ENCODE measurements at regions not wholly inside any gene's neighbourhood (a gene's known extent, or its start where the extent isn't known, plus 50 kb on each side); places are given as distances from the start of the nearest gene placed in this dataset.

DNA sequence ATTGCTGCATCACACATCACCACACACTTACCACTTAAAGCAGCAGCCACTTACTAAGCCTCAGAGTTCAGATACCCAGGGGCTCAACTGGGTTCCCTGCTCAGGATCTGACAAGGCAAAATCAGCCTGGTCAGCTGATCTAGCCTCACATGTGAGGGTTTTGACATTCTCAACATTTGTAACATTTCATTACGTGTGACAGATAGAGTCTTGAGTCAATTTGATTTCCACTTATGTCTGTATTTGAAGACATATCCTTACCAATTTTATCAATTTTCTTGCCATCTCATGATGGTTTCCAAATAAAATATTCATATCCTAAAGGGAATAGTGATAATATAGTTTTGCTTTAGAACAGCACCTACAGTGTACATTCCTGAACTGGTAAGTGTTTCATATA lies 494.7 kb upstream of the PFKP start:
- TF ChIP-seq, protein P1, sequence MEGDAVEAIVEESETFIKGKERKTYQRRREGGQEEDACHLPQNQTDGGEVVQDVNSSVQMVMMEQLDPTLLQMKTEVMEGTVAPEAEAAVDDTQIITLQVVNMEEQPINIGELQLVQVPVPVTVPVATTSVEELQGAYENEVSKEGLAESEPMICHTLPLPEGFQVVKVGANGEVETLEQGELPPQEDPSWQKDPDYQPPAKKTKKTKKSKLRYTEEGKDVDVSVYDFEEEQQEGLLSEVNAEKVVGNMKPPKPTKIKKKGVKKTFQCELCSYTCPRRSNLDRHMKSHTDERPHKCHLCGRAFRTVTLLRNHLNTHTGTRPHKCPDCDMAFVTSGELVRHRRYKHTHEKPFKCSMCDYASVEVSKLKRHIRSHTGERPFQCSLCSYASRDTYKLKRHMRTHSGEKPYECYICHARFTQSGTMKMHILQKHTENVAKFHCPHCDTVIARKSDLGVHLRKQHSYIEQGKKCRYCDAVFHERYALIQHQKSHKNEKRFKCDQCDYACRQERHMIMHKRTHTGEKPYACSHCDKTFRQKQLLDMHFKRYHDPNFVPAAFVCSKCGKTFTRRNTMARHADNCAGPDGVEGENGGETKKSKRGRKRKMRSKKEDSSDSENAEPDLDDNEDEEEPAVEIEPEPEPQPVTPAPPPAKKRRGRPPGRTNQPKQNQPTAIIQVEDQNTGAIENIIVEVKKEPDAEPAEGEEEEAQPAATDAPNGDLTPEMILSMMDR (conservative IDR thresholded peaks at IDR 0.05), result no peak
- no peak for TF ChIP-seq ZFX (IDR thresholded peaks at IDR 0.05)

Data from C4-2B (cell line).